Ecto neural progenitor cell (in vitro differentiated cells): ENCODE measurements at regions not wholly inside any gene's neighbourhood (a gene's known extent, or its start where the extent isn't known, plus 50 kb on each side); places are given as distances from the start of the nearest gene placed in this dataset.

Experiments
- DNase-seq: peaks from one replicate; pipeline ENCODE4 v3.0.0-alpha.2; 2018; ENCODE audit warnings: low spot score

DNA sequence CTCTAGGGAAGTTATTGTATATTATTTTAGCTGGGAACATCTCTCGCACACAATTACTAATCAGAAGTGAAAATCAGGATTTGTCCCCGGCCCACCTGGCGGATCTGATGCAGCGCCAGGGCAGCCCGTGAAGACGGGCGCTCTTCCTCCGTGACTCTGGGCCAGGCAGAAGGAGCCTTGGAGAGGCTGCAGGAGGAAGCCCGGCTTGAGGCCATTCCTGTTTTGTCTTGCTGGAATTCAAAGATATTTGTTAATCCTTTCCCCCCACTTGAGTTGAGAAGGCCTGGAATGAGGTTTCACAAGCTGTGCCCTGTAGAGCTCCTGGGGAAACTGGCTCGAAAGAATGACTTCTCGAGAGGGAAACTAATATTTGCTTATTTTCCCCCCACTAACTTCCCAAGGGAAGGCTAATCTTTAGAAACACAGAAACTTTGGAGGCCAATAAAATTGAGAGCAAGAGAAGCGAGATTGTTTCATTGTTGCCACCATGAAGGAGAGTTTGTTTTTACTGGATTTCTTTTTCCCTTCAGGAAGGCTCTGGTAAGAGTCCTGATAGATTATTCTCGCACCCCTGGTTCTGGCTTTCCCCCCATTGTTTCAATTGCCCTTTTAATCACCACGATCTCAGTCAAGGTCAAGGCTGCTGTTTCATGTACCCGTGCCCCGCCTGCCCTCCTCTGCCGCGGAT lies 92.8 kb upstream of the SEPTIN5 start:
- DNase-seq, result no peak

DNA sequence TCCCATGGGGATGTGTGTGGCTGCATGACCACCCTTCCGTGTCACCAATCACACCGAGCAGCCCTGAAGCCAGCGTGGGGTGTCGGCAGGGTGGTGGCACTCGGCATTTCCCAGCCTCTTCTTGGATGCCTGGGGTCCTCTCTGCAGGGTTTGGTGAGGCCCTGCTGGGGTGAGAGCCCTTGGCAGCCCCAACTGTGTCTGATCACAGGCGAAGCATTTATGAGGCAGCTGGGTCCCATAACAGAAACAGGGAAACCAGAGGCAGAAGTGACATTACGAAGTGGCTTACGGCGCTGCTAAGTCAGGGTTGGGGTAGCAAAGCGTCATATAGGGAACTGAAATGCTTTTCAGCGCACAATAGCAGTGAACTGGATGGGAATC lies 92.3 kb upstream of the SEPTIN5 start:
- no peak for DNase-seq

GRCh38 chr22:19625331-19626041 lies 88.8 kb upstream of the SEPTIN5 start:
- no peak for DNase-seq

- DNase-seq, result no peak
Observed at GRCh38 chr22:19626042-19626587, 88.2 kb upstream of the SEPTIN5 start.

- DNase-seq, result no peak
Observed at GRCh38 chr22:19626666-19627065, 87.6 kb upstream of the SEPTIN5 start.

- DNase-seq, result no peak
Observed at GRCh38 chr22:19628038-19628776, 86.1 kb upstream of the SEPTIN5 start.

DNA sequence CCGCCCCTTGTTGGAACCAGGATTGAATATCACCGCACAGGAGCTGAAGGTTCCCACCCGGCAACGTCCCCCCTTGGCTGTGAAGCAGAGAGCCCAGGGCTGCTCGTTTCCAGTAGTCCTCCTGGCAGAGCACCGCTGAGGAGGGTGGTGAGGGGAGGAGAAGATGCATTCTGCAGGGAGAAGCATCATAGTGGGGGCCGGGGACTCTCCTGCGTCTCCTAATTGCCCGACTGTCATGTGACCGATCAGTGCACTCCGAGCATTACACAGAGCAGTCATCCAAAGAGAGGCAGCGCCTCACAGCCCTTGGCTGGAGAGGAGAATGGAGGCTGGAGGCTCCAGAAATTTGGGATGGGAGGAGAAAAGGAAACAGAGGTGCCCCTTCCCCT lies 85.0 kb upstream of the SEPTIN5 start:
- no peak for DNase-seq

GRCh38 chr22:19629720-19630419 lies 84.4 kb upstream of the SEPTIN5 start:
- DNase-seq, result peak; percentile 89

DNA sequence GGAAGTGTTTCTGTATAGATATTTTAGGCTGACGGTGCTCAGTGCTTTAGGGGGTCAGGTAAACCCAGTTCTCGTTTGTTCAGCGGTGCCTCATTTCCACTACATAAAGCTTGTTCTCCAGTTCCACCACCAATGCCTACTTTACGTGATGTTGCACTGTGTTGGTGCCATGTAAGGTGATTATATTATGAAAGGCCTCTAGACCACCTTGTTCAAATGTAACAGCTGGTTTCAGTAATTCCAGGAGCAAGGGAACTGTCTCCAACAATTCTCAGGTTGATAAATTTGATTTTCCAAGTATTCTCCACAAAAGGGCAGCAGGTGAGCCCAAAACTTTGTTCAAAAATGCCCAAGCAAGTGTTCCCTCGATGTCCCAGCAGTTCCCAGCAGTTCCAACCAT lies 83.7 kb upstream of the SEPTIN5 start:
- no peak for DNase-seq

DNA sequence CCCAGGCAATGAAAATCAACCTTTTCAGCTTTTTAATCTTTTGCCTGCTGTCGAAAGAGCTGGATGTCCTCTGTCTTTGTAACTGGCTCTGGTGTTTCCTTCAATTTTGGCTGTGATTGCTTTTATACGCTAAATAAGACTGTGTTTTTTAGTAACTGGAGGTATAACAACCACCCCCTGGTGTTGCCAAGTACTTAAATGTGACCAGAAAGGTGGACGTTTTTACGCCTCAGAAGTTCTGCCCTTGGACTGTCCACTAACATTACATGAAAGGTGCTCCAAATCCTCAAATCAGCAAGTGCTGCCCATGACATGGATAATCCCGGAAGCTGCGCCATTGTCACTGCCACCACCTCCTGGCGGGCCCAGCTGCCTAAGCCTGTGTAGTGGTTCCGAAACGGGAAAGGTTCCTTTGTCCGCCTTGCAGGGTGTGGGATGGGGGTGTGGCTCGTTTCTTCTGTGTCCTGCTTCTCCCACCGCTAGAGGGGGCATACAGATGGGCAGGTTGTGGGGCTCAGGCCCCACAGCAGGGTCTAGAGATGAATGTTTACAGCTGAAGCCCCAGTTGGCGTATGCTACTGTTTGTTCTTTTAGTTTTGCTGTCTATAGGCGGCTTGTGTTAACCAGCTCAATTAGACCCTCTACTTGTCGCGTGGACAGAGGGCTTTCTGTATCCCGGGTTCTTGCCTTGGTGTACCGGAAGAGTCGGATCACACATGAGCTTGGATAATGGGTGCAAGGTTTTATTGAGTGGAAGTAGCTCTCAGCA lies 82.2 kb upstream of the SEPTIN5 start:
- peak; percentile 68 for DNase-seq

GRCh38 chr22:19632668-19633148 lies 81.6 kb upstream of the SEPTIN5 start:
- DNase-seq, result no peak

DNA sequence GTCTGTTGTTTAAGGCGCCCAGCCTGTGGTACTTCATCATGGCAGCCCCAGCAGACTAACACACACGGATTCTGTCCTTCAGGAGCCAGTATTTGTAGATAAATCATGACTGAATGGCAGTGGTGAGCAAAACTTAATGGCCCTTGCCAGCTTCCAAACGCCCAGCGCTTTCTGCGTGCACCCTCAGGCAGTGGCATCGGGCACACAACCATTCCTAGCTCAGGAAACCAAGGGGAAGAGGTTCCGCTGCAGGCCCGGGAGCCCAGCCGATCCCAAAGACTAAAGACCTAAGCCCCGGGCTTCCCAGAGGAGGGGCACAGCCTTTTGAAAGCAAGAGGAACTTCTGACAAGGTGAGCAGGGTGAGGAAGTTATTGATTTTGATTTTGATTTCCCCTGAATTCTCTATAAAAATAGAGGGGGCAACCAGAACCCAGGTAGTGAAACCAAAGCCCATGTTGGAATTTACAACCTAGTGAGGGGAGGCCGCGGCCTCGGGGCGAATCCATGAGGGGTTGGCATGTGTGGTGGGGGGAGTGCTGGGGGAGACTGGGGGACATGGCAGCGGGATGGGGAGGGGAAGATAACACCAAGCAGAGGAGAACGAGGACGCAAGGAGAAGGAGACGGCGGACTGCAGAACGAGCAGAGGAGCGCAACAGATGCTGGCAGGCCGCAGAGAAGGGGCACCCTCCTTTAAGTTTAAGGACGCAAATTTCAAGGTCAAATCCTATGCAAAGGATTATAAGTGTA lies 79.9 kb upstream of the SEPTIN5 start:
- no peak for DNase-seq

GRCh38 chr22:19635644-19636043 lies 78.7 kb upstream of the SEPTIN5 start:
- DNase-seq, result no peak

DNA sequence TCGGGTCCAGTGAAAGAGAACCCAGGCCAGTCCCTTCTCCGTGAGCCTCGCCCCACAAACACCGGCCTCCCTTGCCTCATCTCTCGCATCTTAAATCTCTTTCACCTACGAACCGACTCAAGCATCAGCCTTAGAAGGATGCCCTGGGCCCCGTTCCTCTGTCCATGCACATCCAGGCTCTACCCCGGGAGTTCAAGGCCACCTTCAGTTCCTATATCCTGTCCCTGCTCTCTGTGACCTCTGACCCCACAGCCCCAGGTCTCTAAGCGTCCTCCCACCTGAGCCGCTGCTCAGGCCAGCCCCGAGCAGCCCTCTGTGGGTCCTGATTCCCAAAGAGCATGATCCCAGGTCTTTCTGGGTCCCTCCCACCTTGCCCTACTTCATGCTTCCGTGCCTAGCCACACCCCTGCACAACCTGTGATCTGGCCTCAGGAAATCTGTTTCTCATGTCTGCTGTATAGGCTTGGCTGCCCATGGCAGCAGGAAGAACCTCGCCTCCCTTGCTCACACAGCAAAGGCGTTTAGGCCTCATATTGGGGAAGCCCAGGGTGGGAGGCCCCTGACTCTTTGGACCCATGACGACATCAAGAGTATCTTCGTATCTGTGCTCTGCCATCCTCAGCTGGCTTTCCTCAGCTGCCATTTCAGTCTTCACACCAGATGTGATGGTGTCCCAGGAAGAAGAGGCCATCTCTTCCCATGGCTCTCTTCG lies 77.5 kb upstream of the SEPTIN5 start:
- no peak for DNase-seq

DNA sequence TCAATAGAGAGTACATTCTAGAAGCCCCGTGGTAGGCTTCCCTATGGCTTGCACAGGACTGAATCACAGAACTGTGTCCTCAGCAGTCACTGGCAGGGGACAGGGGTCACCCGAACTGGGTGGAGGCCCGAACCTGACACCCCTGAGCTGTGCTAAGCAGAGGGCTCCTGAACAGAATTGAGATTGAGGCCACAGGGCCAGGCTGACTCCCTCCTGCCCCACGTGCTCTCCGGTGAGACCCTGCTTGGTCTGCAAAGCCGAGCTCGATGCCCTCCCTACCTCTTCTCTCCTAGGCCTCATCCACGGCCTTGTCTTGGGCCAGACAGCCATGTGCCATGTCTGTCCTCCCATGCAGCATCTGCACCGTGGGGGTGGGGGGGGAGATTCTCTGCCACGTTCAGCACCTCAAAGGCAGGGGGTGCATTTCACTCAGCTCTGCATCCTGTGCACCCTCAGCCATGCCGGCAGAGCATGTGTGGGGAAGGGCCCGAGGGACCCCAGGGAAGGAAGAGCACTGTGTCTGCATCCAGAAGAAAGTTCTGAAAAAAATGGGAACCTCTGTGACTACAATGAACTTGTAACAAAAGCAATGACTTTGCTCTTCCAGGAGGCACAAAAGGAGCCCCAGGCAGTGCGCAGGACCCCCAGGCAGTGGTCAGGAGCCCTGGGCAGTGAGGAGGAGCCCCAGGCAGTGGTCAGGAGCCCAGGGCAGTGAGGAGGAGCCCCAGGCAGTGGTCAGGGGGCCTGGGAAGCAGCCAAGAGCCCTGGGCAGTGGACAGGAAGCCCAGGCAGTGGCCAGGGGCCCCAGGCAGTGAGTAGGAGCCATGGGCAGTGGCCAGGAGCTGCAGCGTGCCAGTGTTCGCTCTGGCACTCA lies 76.7 kb upstream of the SEPTIN5 start:
- DNase-seq, result no peak

DNA sequence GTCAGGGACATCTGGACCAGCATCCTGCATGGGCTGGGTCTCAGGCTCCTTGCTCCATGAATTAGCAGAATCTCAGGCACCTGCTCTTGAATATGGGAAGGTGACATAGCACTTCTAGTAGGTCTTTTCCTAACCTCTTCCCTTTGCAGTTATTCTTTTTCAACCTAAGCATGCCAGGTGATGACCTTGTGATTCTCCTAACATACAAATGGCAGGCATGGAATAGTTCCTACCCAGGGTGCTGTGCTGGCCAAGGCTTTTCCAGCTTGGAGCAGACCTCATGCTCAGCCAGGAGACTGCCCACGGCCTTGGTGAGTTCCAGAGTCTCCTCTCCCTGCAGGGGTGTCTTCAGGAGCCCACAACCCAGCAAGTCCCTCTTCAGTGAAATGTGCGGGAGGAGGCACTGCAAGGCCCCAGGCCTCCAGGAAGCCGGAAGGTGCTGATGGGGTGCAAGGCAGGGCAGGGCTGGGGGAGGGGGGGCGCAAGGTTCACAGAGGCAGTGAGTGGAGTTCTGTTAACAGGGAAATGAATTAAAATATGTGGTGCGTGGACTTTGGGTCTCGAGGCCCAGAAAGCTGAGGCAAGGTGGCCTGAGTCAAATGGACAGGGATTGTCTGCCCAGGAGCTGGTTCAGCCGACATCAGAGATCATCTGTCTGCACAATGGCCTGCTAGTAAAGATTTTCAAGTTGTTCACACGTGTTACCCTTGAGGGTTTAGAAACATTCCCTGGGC lies 75.9 kb upstream of the SEPTIN5 start:
- no peak for DNase-seq

- DNase-seq, result no peak
Observed at GRCh38 chr22:19639610-19640135, 74.6 kb upstream of the SEPTIN5 start.

DNA sequence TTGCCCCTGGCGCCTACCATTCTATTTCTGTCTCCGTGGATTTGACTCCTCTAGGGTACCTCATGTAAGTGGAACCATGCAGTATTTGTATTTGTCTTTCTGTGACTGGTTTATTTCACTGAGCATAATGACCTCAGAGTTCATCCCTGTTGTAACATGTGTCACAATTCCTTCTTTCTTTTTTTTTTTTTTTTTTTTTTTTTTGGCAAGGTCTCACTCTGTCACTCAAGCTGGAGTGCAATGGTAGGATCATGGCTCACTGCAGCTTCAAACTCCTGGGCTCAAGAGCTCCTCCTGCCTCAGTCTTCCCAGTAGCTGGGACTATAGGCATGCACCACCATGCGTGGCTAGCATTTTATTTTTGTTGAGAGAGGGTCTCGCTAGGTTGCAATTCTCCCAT lies 74.0 kb upstream of the SEPTIN5 start:
- DNase-seq, result no peak
